WTC11 (cell line): ENCODE measurements at regions not wholly inside any gene's neighbourhood (a gene's known extent, or its start where the extent isn't known, plus 50 kb on each side); places are given as distances from the start of the nearest gene placed in this dataset.

Experiments used
- ATAC-seq: fragments of 200-7000 bp; cut with Tn5 transposase; 2 replicates; pipeline ENCODE4 v1.10.0; 2021; ENCODE audit warnings: mild to moderate bottlenecking, moderate library complexity
- CTCF ChIA-PET: fragments of 300-600 bp; sonication (Branson Sonifier 250); formaldehyde crosslinking; loops from one replicate; lab custom pipeline; 2021; ENCODE audit warnings: antibody characterized with exemption; lab: Charles Lee
- POLR2A ChIA-PET: fragments of 350-600 bp; sonication (Branson Sonifier 250); formaldehyde crosslinking; loops from one replicate; lab custom pipeline; 2021; ENCODE audit warnings: antibody characterized with exemption; lab: Charles Lee
- DNase-seq: peaks from one replicate; pipeline ENCODE4 v3.0.0; 2021; ENCODE audit warnings: low spot score
- H3K27ac Mint-ChIP-seq: 2 replicates; pipeline ENCODE4 v1.8.0; 2021; ENCODE audit warnings: mixed read lengths
- H3K27me3 Mint-ChIP-seq: 2 replicates; pipeline ENCODE4 v1.8.0; 2021; ENCODE audit warnings: low read depth, mild to moderate bottlenecking, moderate library complexity, mixed read lengths
- H3K36me3 Mint-ChIP-seq: 2 replicates; pipeline ENCODE4 v1.8.0; 2021; ENCODE audit warnings: mixed read lengths
- H3K4me1 Mint-ChIP-seq: 2 replicates; pipeline ENCODE4 v1.8.0; 2022; ENCODE audit warnings: mixed read lengths
- H3K4me3 Mint-ChIP-seq: 2 replicates; pipeline ENCODE4 v1.8.0; 2021; ENCODE audit warnings: mild to moderate bottlenecking, moderate library complexity, mixed read lengths
- H3K9me3 Mint-ChIP-seq: 2 replicates; pipeline ENCODE4 v1.8.0; 2021; ENCODE audit warnings: mixed read lengths
- ATF6 ChIP-seq: sonication (generic); formaldehyde crosslinking; IDR thresholded peaks from 2 replicates; pipeline ENCODE4 v1.8.1; 2023; ENCODE audit warnings: mild to moderate bottlenecking, missing genetic modification reagents
- CBFB ChIP-seq: sonication (generic); formaldehyde crosslinking; IDR thresholded peaks from 2 replicates; pipeline ENCODE4 v1.8.1; 2022; ENCODE audit warnings: mild to moderate bottlenecking, low read depth, missing genetic modification reagents
- EMX1 ChIP-seq: fragments of 250-450 bp; sonication (Bioruptor Pico); IDR thresholded peaks from 2 replicates; pipeline ENCODE4 v1.8.0; 2021; ENCODE audit warnings: mild to moderate bottlenecking
- ESRRA ChIP-seq: sonication (generic); formaldehyde crosslinking; IDR thresholded peaks from 2 replicates; pipeline ENCODE4 v1.8.1; 2022; ENCODE audit warnings: mild to moderate bottlenecking, missing genetic modification reagents, borderline replicate concordance
- FOXJ3 ChIP-seq: sonication (generic); formaldehyde crosslinking; IDR thresholded peaks from 2 replicates; pipeline ENCODE4 v1.9.0; 2021; ENCODE audit warnings: missing genetic modification reagents, mild to moderate bottlenecking, borderline replicate concordance
- FOXK1 ChIP-seq: sonication (generic); formaldehyde crosslinking; IDR thresholded peaks from 2 replicates; pipeline ENCODE4 v1.8.0; 2022; ENCODE audit warnings: mild to moderate bottlenecking, moderate library complexity, missing genetic modification reagents
- FOXP1 ChIP-seq: sonication (generic); formaldehyde crosslinking; IDR thresholded peaks from 2 replicates; pipeline ENCODE4 v1.8.0; 2022; ENCODE audit warnings: missing genetic modification reagents, mild to moderate bottlenecking, moderate library complexity, borderline replicate concordance
- FOXP4 ChIP-seq: sonication (generic); formaldehyde crosslinking; IDR thresholded peaks from 2 replicates; pipeline ENCODE4 v1.8.0; 2022; ENCODE audit warnings: mild to moderate bottlenecking, missing genetic modification reagents
- GRHL2 ChIP-seq: fragments of 250-450 bp; sonication (Bioruptor Pico); IDR thresholded peaks from 2 replicates; pipeline ENCODE4 v1.8.0; 2022; ENCODE audit warnings: mild to moderate bottlenecking, moderate library complexity; ENCODE audit not compliant: insufficient replicate concordance, severe bottlenecking
- GTF2I ChIP-seq: fragments of 250-450 bp; sonication (Bioruptor Pico); conservative IDR thresholded peaks from 2 replicates; pipeline ENCODE4 v1.4.0; 2021; ENCODE audit warnings: mild to moderate bottlenecking
- IRF1 ChIP-seq: sonication (generic); formaldehyde crosslinking; IDR thresholded peaks from 2 replicates; pipeline ENCODE4 v1.8.0; 2023; ENCODE audit warnings: missing genetic modification reagents
- NR1H2 ChIP-seq: sonication (generic); formaldehyde crosslinking; IDR thresholded peaks from 2 replicates; pipeline ENCODE4 v1.9.0; 2021; ENCODE audit warnings: mild to moderate bottlenecking, moderate library complexity, missing genetic modification reagents
- NR2C2 ChIP-seq: sonication (generic); formaldehyde crosslinking; IDR thresholded peaks from 2 replicates; pipeline ENCODE4 v1.8.0; 2022; ENCODE audit warnings: mild to moderate bottlenecking, missing genetic modification reagents
- RELA ChIP-seq: sonication (generic); formaldehyde crosslinking; IDR thresholded peaks from 2 replicates; pipeline ENCODE4 v1.8.1; 2022; ENCODE audit warnings: missing genetic modification reagents, mild to moderate bottlenecking, borderline replicate concordance
- SMAD3 ChIP-seq: sonication (generic); formaldehyde crosslinking; IDR thresholded peaks from 2 replicates; pipeline ENCODE4 v1.8.0; 2022; ENCODE audit warnings: missing genetic modification reagents, mild to moderate bottlenecking, borderline replicate concordance
- SOX15 ChIP-seq: fragments of 250-450 bp; sonication (Bioruptor Pico); IDR thresholded peaks from 2 replicates; pipeline ENCODE4 v1.9.0; 2021; ENCODE audit warnings: mild to moderate bottlenecking
- SP1 ChIP-seq: sonication (generic); formaldehyde crosslinking; conservative IDR thresholded peaks from 2 replicates; pipeline ENCODE4 v1.8.1; 2022; ENCODE audit warnings: missing genetic modification reagents
- TEAD1 ChIP-seq: sonication (generic); formaldehyde crosslinking; IDR thresholded peaks from 2 replicates; pipeline ENCODE4 v1.8.0; 2022; ENCODE audit warnings: mild to moderate bottlenecking, missing genetic modification reagents
- TP53 ChIP-seq: sonication (generic); formaldehyde crosslinking; IDR thresholded peaks from 2 replicates; pipeline ENCODE4 v1.8.1; 2023; ENCODE audit warnings: mild to moderate bottlenecking, missing genetic modification reagents
- ZNF416 ChIP-seq: fragments of 250-450 bp; sonication (Bioruptor Pico); IDR thresholded peaks from 2 replicates; pipeline ENCODE4 v1.9.0; 2021; ENCODE audit warnings: mild to moderate bottlenecking, inconsistent platforms
- ZNF671 ChIP-seq: fragments of 250-450 bp; sonication (Bioruptor Pico); IDR thresholded peaks from 2 replicates; pipeline ENCODE4 v1.8.0; 2021; ENCODE audit warnings: mild to moderate bottlenecking
- TF ChIP-seq, protein P1 (sequence below): fragments of 250-450 bp; sonication (Bioruptor Pico); IDR thresholded peaks from 2 replicates; pipeline ENCODE4 v1.9.0; 2021; ENCODE audit warnings: mild to moderate bottlenecking
- TF ChIP-seq, protein P2 (sequence below): sonication (generic); formaldehyde crosslinking; IDR thresholded peaks from 2 replicates; pipeline ENCODE4 v1.8.1; 2022; ENCODE audit warnings: mild to moderate bottlenecking, missing genetic modification reagents, moderate library complexity, borderline replicate concordance

GRCh38 chrX:99192421-99192820, 1217.7 kb downstream of the PCDH19 start:
- peaks cover 21% of the 10 kb centered on the region for H3K4me1 Mint-ChIP-seq
- no peak overlapping the region for H3K4me3 Mint-ChIP-seq
- CTCF ChIA-PET: no interaction called here
- DNase-seq: no peak
- ATAC-seq: no peak
- H3K36me3 Mint-ChIP-seq: no peaks in the 10 kb centered on the region
- POLR2A ChIA-PET: no interaction called here
- TF ChIP-seq EMX1 (CRISPR knock-in tag) (no peak), NR2C2 (CRISPR knock-in tag) (no peak), SP1 (CRISPR knock-in tag) (no peak), ZNF671 (CRISPR knock-in tag) (no peak), TEAD1 (no peak), RELA (CRISPR knock-in tag) (no peak), FOXP4 (CRISPR knock-in tag) (no peak), TP53 (no peak), SOX15 (no peak), NR1H2 (no peak), CBFB (CRISPR knock-in tag) (no peak), ATF6 (CRISPR knock-in tag) (no peak), IRF1 (no peak), FOXK1 (no peak), FOXJ3 (CRISPR knock-in tag) (no peak)
- TF ChIP-seq, protein P1, sequence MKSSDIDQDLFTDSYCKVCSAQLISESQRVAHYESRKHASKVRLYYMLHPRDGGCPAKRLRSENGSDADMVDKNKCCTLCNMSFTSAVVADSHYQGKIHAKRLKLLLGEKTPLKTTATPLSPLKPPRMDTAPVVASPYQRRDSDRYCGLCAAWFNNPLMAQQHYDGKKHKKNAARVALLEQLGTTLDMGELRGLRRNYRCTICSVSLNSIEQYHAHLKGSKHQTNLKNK: no peak
- no peak overlapping the region for H3K27ac Mint-ChIP-seq
- no peaks in the 10 kb centered on the region for H3K27me3 Mint-ChIP-seq
- no peaks in the 10 kb centered on the region for H3K9me3 Mint-ChIP-seq

- H3K27ac Mint-ChIP-seq: no peak overlapping the region
- TF ChIP-seq GRHL2 (CRISPR knock-in tag) (no peak), FOXP1 (no peak), ESRRA (no peak), SMAD3 (CRISPR knock-in tag) (no peak), GTF2I (CRISPR knock-in tag) (no peak), ZNF416 (CRISPR knock-in tag) (no peak)
- TF ChIP-seq, protein P2, sequence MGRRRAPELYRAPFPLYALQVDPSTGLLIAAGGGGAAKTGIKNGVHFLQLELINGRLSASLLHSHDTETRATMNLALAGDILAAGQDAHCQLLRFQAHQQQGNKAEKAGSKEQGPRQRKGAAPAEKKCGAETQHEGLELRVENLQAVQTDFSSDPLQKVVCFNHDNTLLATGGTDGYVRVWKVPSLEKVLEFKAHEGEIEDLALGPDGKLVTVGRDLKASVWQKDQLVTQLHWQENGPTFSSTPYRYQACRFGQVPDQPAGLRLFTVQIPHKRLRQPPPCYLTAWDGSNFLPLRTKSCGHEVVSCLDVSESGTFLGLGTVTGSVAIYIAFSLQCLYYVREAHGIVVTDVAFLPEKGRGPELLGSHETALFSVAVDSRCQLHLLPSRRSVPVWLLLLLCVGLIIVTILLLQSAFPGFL (CRISPR knock-in tag): no peak
- H3K36me3 Mint-ChIP-seq: no peaks in the 10 kb centered on the region
- peaks cover 5% of the 10 kb centered on the region; the same call in 1 of the 2 replicates for H3K4me1 Mint-ChIP-seq
- H3K9me3 Mint-ChIP-seq: no peaks in the 10 kb centered on the region
- ChIA-PET CTCF (no interaction called here), POLR2A (no interaction called here)
- no peak overlapping the region for H3K4me3 Mint-ChIP-seq
- DNase-seq: no peak
- H3K27me3 Mint-ChIP-seq: no peaks in the 10 kb centered on the region
- no peak for ATAC-seq
These were observed 1225.9 kb downstream of the PCDH19 start for GRCh38 chrX:99184153-99184552.
